ENCODE measurements at regions not wholly inside any gene's neighbourhood (a gene's known extent, or its start where the extent isn't known, plus 50 kb on each side); places are given as distances from the start of the nearest gene placed in this dataset.

DNA sequence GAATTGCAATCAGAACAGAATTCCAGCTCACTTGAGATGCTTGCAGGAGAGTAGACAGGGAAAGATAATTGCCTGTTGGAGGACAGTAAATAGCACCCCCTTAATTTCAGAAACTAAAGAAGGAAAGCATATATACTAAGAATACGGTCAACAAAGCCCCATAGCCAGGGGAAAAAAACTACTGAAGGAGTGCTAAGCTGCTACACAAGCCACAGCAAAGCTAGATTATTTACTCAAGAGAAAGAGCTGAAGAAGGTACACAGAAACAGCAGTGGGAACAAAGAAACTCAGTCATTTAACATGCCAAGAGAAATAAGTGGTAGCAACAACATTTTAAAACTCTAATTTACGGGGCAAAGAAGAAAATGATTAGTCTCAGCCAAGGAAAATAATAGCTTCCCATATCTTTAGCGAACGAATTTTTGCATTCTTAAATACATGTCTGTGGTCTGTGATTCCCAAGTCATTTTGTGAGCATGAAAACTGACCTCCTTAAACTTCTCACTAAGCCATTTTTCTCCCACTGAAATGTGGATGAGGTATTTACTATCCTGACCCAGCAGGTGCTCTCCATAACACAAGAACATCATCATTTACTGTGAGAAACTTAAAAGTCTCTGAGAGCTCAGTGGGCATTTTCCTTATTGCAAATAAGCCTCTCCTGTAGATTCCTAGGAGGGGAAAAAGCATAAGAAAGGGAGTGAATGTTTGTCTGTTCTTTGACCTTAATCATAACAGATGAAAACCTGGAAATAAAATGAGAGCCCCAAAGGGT lies 196.0 kb downstream of the PAX3 start:
- no peak for TF ChIP-seq EZH2 (IDR thresholded peaks at IDR 0.05; ENCODE audit: low read length)
- TF ChIP-seq, protein P1, sequence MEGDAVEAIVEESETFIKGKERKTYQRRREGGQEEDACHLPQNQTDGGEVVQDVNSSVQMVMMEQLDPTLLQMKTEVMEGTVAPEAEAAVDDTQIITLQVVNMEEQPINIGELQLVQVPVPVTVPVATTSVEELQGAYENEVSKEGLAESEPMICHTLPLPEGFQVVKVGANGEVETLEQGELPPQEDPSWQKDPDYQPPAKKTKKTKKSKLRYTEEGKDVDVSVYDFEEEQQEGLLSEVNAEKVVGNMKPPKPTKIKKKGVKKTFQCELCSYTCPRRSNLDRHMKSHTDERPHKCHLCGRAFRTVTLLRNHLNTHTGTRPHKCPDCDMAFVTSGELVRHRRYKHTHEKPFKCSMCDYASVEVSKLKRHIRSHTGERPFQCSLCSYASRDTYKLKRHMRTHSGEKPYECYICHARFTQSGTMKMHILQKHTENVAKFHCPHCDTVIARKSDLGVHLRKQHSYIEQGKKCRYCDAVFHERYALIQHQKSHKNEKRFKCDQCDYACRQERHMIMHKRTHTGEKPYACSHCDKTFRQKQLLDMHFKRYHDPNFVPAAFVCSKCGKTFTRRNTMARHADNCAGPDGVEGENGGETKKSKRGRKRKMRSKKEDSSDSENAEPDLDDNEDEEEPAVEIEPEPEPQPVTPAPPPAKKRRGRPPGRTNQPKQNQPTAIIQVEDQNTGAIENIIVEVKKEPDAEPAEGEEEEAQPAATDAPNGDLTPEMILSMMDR (optimal IDR thresholded peaks at IDR 0.05 in 1 of 3, IDR thresholded peaks at IDR 0.05 in 1 of 3, conservative IDR thresholded peaks at IDR 0.05 in 1 of 3; ENCODE audit: extremely low read depth in 1 of 3, insufficient read depth in 2 of 3, low read length in 3 of 3) = no peak
- dilution Hi-C loops (cut with MboI; ENCODE audit: extremely low pct_ligation_motif_present, low sequenced_read_pairs) = no loop called here
- no peaks in the 10 kb centered on the region for H4K20me1 ChIP-seq (ENCODE audit: control insufficient read depth, extremely low read depth, insufficient read depth, low read length)

DNA sequence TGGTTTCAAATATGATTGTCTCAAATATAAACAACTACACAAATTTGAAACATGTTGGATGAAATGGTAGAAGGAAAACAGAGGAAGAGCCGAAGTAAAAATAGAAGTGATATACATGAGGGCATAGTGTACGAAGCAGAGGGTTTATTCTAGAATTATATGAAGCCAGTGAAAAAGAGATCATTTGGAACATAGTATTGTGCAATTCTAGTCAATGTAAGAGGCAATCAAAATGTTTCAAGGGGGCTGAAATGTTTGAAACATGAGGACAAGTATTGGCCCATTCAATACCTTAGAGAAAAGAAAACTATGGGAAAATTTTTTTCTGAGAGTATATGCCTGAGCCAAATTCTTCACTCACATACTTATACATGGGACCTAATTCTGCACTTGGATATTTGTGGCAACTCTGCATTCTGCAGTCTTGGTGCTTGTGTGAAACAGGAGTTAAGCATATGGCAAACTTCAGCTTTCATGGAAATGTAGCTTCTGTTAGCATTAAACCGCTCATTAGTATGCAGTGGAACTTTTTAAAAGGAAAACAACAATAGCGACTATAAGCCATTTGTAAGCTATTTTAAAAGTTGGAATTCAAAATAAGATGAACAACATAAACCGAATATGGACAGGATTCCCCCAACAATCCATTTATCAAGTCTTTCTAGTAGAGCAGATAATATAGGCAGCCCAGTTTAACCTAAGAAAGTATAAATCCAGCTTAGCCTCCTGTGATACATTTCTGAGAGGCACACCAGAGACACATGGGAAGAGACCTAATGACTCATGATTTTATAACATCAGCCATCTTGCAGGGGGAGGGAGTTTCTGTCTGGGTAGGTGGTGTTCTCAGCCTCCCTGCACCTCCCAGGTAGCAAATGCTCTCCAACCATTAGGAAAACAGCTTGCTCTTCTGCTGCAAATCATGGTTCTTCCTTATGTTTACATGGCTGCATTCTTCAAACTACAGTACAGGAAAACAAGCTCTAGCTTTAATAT lies 197.8 kb downstream of the PAX3 start:
- Histone ChIP-seq H3K27ac (ENCODE audit: control insufficient read depth, insufficient read depth, low read length) (no peak overlapping the region), H4K20me1 (ENCODE audit: control insufficient read depth, extremely low read depth, insufficient read depth, low read length) (no peaks in the 10 kb centered on the region), H3K9me1 (ENCODE audit: control insufficient read depth, extremely low read depth, insufficient read depth, low read length) (no peaks in the 10 kb centered on the region), H3K27me3 (ENCODE audit: control insufficient read depth, extremely low read depth, insufficient read depth, low read length) (peaks cover 7% of the 10 kb centered on the region), H3K4me3 (ENCODE audit: control insufficient read depth in 2 of 3, extremely low read depth in 1 of 3, insufficient read depth in 2 of 3, low read depth in 1 of 3, low read length in 3 of 3) (no peak overlapping the region), H3K4me1 (ENCODE audit: control insufficient read depth, extremely low read depth, insufficient read depth, low read length) (no peaks in the 10 kb centered on the region), H3K36me3 (ENCODE audit: control insufficient read depth in 2 of 2, extremely low read depth in 1 of 2, insufficient read depth in 2 of 2, low read length in 2 of 2) (no peaks in the 10 kb centered on the region), H3K4me2 (ENCODE audit: control insufficient read depth, extremely low read depth, insufficient read depth, low read depth, low read length) (no peak overlapping the region), H3K9me3 (ENCODE audit: control insufficient read depth, low read depth, low read length) (no peaks in the 10 kb centered on the region), H2AFZ (ENCODE audit: control insufficient read depth, low read length) (no peak overlapping the region), H3K9ac (ENCODE audit: control insufficient read depth, extremely low read depth, insufficient read depth, low read length) (no peak overlapping the region), H3K79me2 (ENCODE audit: control insufficient read depth, insufficient read depth, low read length) (no peaks in the 10 kb centered on the region)
- TF ChIP-seq, protein P1 (optimal IDR thresholded peaks at IDR 0.05 in 1 of 3, IDR thresholded peaks at IDR 0.05 in 1 of 3, conservative IDR thresholded peaks at IDR 0.05 in 1 of 3; ENCODE audit: extremely low read depth in 1 of 3, insufficient read depth in 2 of 3, low read length in 3 of 3) = no peak
- TF ChIP-seq EZH2 (IDR thresholded peaks at IDR 0.05; ENCODE audit: low read length) = no peak
- FAIRE-seq = no peak
- DNase-seq (ENCODE audit: low read depth, low spot score) = no peak
- dilution Hi-C loops (cut with MboI; ENCODE audit: extremely low pct_ligation_motif_present, low sequenced_read_pairs) = no loop called here

More for the DNA sequence above, 196.0 kb downstream of the PAX3 start:
- Histone ChIP-seq H3K9me3 (ENCODE audit: control insufficient read depth, low read depth, low read length) (no peaks in the 10 kb centered on the region), H3K9me1 (ENCODE audit: control insufficient read depth, extremely low read depth, insufficient read depth, low read length) (no peaks in the 10 kb centered on the region), H2AFZ (ENCODE audit: control insufficient read depth, low read length) (no peak overlapping the region), H3K79me2 (ENCODE audit: control insufficient read depth, insufficient read depth, low read length) (no peaks in the 10 kb centered on the region), H3K27ac (ENCODE audit: control insufficient read depth, insufficient read depth, low read length) (no peak overlapping the region), H3K27me3 (ENCODE audit: control insufficient read depth, extremely low read depth, insufficient read depth, low read length) (peaks cover 7% of the 10 kb centered on the region), H3K4me3 (ENCODE audit: control insufficient read depth in 2 of 3, extremely low read depth in 1 of 3, insufficient read depth in 2 of 3, low read depth in 1 of 3, low read length in 3 of 3) (no peak overlapping the region), H3K36me3 (ENCODE audit: control insufficient read depth in 2 of 2, extremely low read depth in 1 of 2, insufficient read depth in 2 of 2, low read length in 2 of 2) (no peaks in the 10 kb centered on the region), H3K4me2 (ENCODE audit: control insufficient read depth, extremely low read depth, insufficient read depth, low read depth, low read length) (no peak overlapping the region), H3K9ac (ENCODE audit: control insufficient read depth, extremely low read depth, insufficient read depth, low read length) (no peak overlapping the region), H3K4me1 (ENCODE audit: control insufficient read depth, extremely low read depth, insufficient read depth, low read length) (no peaks in the 10 kb centered on the region)
- no peak for FAIRE-seq
- DNase-seq (ENCODE audit: low read depth, low spot score) = no peak

Measured in keratinocyte (primary cell).